Activated B cell treated with CpG ODN at 0.5 μM for 24 hours (primary cell): ENCODE measurements at regions not wholly inside any gene's neighbourhood (a gene's known extent, or its start where the extent isn't known, plus 50 kb on each side); places are given as distances from the start of the nearest gene placed in this dataset.

Experiments
- ATAC-seq: fragments of 200-7000 bp; cut with Tn5 transposase; one replicate; pipeline ENCODE4 v1.10.0; 2021; ENCODE audit warnings: low read depth, mild to moderate bottlenecking, moderate library complexity
- CTCF ChIA-PET: fragments of 350-600 bp; sonication (Branson Sonifier 250); formaldehyde crosslinking; loops from one replicate; lab custom pipeline; 2021; ENCODE audit warnings: antibody characterized with exemption; lab: Charles Lee
- POLR2A ChIA-PET: fragments of 350-600 bp; sonication (Branson Sonifier 250); formaldehyde crosslinking; loops from one replicate; lab custom pipeline; 2021; ENCODE audit warnings: antibody characterized with exemption; lab: Charles Lee
- DNase-seq: peaks from one replicate; pipeline ENCODE4 v3.0.0; 2022
- H3K27ac Mint-ChIP-seq: one replicate; pipeline ENCODE4 v1.8.0; 2020; ENCODE audit warnings: mixed read lengths
- H3K27me3 Mint-ChIP-seq: one replicate; pipeline ENCODE4 v1.8.0; 2021; ENCODE audit warnings: mixed read lengths
- H3K36me3 Mint-ChIP-seq: one replicate; pipeline ENCODE4 v1.8.0; 2021; ENCODE audit warnings: low read depth, mixed read lengths
- H3K4me1 Mint-ChIP-seq: one replicate; pipeline ENCODE4 v1.8.0; 2021; ENCODE audit warnings: mixed read lengths
- H3K4me3 Mint-ChIP-seq: one replicate; pipeline ENCODE4 v1.8.0; 2020; ENCODE audit warnings: mild to moderate bottlenecking, mixed read lengths
- H3K9me3 Mint-ChIP-seq: one replicate; pipeline ENCODE4 v1.8.0; 2020; ENCODE audit warnings: mixed read lengths
- intact Hi-C: fragments of 100-400 bp; cut with micrococcal nuclease; formaldehyde crosslinking; loops from one replicate; pipeline ENCODE4 v1.15.1; 2024
- TF ChIP-seq, protein P1 (sequence below): fragments of 200-600 bp; IDR thresholded peaks from one replicate; pipeline ENCODE4 v1.8.0; 2022; ENCODE audit warnings: antibody characterized with exemption, mild to moderate bottlenecking

DNA sequence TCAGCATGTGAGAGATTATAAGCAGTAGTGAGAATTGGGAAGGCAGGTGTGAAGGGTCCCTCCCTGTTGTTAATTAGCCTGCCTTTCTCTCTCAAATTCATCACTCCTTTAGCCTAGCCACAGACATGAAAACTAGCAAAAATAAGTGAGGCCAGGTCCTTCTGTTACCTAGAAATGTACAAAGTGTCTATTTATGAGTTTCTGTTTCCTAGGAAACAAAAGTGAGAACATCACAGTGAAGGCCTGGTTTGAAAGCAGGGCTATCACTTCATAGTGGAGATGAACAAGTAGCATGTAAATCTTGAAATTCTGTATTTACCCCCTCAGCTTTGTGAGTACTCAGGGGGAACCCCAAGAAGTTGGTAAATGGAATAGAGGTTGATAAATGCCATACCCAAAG is 78.2 kb upstream of the UMPS start:
- Mint-ChIP-seq H3K9me3 (peaks cover 3% of the 10 kb centered on the region), H3K36me3 (no peaks in the 10 kb centered on the region), H3K27me3 (peaks cover 9% of the 10 kb centered on the region), H3K4me1 (peaks cover 16% of the 10 kb centered on the region), H3K27ac (no peak overlapping the region), H3K4me3 (no peak overlapping the region)
- DNase-seq = no peak
- TF ChIP-seq, protein P1, sequence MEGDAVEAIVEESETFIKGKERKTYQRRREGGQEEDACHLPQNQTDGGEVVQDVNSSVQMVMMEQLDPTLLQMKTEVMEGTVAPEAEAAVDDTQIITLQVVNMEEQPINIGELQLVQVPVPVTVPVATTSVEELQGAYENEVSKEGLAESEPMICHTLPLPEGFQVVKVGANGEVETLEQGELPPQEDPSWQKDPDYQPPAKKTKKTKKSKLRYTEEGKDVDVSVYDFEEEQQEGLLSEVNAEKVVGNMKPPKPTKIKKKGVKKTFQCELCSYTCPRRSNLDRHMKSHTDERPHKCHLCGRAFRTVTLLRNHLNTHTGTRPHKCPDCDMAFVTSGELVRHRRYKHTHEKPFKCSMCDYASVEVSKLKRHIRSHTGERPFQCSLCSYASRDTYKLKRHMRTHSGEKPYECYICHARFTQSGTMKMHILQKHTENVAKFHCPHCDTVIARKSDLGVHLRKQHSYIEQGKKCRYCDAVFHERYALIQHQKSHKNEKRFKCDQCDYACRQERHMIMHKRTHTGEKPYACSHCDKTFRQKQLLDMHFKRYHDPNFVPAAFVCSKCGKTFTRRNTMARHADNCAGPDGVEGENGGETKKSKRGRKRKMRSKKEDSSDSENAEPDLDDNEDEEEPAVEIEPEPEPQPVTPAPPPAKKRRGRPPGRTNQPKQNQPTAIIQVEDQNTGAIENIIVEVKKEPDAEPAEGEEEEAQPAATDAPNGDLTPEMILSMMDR = no peak
- ChIA-PET CTCF (no interaction called here), POLR2A (interaction anchor here (0.7 kb wide), 1 partner anchor 9 kb away, joined by 5 read pairs; no protein-coding TSS in a partner anchor)
- ATAC-seq = no peak
- intact Hi-C loops = no loop called here

DNA sequence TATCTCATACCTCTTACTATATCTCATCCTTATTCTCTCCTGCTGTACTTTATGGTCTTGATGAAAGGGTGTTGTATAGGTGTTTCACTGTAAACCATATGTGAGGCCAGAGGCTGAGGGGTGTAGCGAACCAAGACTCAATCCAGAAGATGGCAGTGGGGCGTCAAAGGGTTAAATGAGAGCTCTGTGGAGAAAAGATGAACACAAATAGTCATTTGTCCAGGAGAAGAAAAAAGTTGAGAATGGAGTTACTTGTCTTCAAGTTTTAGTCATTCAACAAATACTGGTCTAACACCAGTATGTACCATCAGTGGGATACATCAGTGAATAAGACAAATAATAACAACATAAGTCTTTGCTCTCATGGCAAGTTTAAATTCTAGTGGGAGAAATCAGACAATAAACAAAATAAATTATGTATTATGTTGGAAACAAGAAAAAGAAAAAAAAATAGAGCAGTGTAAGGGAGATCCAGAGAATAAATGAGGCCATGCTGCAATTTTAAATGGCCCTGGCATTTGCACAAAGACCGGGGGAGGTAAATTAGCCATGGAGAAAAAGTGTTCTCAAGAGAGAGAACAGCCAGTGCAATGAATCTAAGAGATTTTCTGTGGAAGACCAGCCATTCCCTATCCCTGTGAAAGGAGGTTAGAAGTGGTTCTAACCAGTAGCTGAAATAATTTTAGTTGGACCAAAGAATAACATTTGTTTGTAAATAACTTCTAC is 77.0 kb upstream of the UMPS start:
- H3K4me3 Mint-ChIP-seq = no peak overlapping the region
- CTCF ChIA-PET = no interaction called here
- no peaks in the 10 kb centered on the region for H3K36me3 Mint-ChIP-seq
- DNase-seq (no peak), ATAC-seq (no peak)
- H3K9me3 Mint-ChIP-seq = no peaks in the 10 kb centered on the region
- POLR2A ChIA-PET = no interaction called here
- H3K27ac Mint-ChIP-seq = no peak overlapping the region
- intact Hi-C loops = no loop called here
- H3K27me3 Mint-ChIP-seq = peaks cover 2% of the 10 kb centered on the region
- TF ChIP-seq, protein P1 = no peak
- peaks cover 16% of the 10 kb centered on the region for H3K4me1 Mint-ChIP-seq

DNA sequence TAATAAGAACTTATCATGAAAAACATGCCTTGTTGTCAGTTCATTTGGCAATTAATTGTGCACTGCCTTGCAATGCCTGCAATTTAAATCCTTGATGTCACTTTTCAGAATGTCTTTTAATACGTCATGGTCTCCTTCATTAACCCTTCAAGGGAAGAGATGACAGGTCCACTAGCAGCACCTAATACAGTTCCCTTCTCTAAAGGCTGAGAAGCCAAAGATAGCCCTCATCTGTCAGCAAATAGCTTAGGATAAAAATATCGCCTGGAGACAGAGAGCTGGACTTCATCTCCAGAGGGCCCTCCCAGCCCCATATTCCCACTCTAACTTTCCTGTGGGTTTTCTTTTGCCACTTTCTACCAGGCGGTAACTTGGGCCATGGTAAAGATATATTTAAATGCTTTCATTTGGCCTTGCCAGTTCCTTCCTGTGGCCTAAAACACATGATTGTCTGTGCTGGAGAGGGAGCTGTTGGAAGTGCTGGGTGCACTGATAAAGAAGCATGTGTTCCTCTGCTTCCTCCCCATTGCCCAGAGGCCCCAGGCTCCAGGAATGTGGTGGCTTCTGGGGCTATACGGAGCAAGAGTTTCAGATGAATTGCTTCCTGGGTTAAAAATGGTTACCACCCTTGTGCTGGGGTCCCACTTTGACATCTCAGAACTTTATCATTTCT is 76.3 kb upstream of the UMPS start:
- no peak for DNase-seq
- Mint-ChIP-seq H3K36me3 (no peaks in the 10 kb centered on the region), H3K4me1 (peaks cover 16% of the 10 kb centered on the region), H3K27me3 (peaks cover 6% of the 10 kb centered on the region), H3K9me3 (no peaks in the 10 kb centered on the region), H3K4me3 (no peak overlapping the region), H3K27ac (no peak overlapping the region)
- ChIA-PET POLR2A (no interaction called here), CTCF (no interaction called here)
- intact Hi-C loops = no loop called here
- TF ChIP-seq, protein P1 = no peak
- no peak for ATAC-seq

DNA sequence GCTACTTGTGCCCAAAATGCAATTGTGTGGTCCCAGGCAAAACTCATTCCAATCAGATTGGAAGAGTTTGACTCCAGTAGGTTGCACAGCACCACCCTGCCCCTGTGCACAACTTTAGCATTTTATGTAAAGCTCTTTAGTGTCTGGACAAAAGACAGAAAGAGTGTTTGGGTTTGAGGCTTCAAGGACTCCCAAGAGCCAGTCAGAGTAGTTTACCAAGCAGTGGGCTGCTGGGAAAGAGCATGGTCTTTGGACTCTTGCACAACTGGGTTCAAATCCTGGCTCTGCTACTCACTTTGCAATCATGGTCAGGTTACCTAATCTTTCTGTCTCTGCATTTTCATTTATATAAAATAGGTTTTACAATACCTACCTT is 75.8 kb upstream of the UMPS start:
- peaks cover 6% of the 10 kb centered on the region for H3K27me3 Mint-ChIP-seq
- no peak for DNase-seq
- TF ChIP-seq, protein P1 = no peak
- no peak overlapping the region for H3K4me3 Mint-ChIP-seq
- no peaks in the 10 kb centered on the region for H3K36me3 Mint-ChIP-seq
- intact Hi-C loops = no loop called here
- POLR2A ChIA-PET = no interaction called here
- H3K4me1 Mint-ChIP-seq = peaks cover 16% of the 10 kb centered on the region
- no peaks in the 10 kb centered on the region for H3K9me3 Mint-ChIP-seq
- CTCF ChIA-PET = no interaction called here
- no peak for ATAC-seq
- H3K27ac Mint-ChIP-seq = no peak overlapping the region

DNA sequence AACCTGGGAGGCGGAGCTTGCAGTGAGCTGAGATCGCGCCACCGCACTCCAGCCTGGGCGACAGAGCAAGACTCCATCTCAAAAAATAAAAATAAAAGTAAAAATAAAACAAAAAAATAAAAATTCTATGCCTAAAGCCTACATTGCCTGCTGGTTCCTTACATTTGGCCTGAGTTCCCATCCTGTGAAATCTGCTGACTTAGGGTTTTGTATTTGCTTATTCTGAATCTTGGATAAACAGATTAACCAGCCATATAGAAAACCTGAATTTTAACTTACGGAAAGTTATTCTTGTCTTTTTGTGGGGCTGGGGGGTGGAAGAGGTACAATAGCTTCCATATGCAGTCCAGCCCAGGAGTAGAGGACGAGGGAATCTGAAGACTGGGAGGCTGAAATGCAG is 73.7 kb upstream of the UMPS start:
- ATAC-seq (no peak), DNase-seq (no peak)
- H3K27me3 Mint-ChIP-seq = peaks cover 6% of the 10 kb centered on the region
- intact Hi-C loops = no loop called here
- no peak overlapping the region for H3K4me3 Mint-ChIP-seq
- ChIA-PET POLR2A (no interaction called here), CTCF (no interaction called here)
- no peaks in the 10 kb centered on the region for H3K36me3 Mint-ChIP-seq
- H3K4me1 Mint-ChIP-seq = peaks cover 5% of the 10 kb centered on the region
- no peak overlapping the region for H3K27ac Mint-ChIP-seq
- no peaks in the 10 kb centered on the region for H3K9me3 Mint-ChIP-seq
- TF ChIP-seq, protein P1 = no peak
